Left lobe of liver (tissue), 2 donors: ENCODE measurements at regions not wholly inside any gene's neighbourhood (a gene's known extent, or its start where the extent isn't known, plus 50 kb on each side); places are given as distances from the start of the nearest gene placed in this dataset.
"Not testable (repeated sequence)": the region's sequence is repeated elsewhere in the genome, so short reads cannot be mapped to it uniquely, and the experiment has no call there.

Experiments used
- ATAC-seq: fragments of 200-7000 bp; cut with Tn5 transposase; one replicate; pipeline ENCODE4 v1.9.1; 2020; ENCODE audit warnings: mild to moderate bottlenecking, moderate library complexity
- DNase-seq: peaks from one replicate; pipeline ENCODE4 v3.0.0-alpha.2; 2020; ENCODE audit warnings: low spot score
- donor health status: DM: no; HTN: no; CAD: no; lungs with moderate emphysema.
- donor health status: DM: no; HTN: yes; CAD: no.

DNA sequence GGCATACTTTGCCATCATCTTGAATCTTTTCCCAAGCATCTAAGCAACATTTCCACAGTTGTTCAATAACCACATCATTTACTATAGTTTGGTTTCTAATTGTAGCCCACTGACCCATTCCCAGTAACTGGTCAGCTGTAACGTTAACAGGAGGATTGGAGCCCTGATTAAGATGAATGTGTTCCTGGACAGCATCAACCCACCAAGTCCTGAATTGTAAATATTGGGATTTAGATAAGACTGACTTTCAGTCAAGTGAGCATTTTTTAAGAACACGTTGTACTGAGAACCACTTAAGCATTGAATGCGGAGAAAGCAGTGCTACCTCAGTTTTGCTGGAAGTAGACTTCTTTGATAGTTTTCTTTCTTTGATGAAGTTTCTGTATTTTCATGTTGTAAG lies 53.3 kb upstream of the ARL4D start:
- DNase-seq, ATAC-seq: not testable (repeated sequence)

GRCh38 chr17:43344685-43345084 lies 54.1 kb upstream of the ARL4D start:
- no peak for DNase-seq
- ATAC-seq = no peak

DNA sequence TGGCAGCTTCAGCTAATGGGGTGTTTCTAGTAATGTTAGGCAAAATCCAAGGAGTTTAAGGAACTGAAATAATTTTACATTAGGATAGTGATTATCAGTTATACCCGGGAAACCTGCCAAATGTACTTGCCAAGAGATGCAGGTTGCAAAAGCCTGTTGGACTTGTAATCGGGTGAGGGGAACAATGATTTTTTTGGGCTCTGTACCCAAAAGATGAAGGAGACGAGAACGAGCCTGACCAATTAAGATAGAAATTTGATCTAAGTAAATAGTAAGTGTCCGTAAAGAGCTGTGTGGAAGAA lies 56.3 kb upstream of the ARL4D start:
- no peak for ATAC-seq
- no peak for DNase-seq

DNA sequence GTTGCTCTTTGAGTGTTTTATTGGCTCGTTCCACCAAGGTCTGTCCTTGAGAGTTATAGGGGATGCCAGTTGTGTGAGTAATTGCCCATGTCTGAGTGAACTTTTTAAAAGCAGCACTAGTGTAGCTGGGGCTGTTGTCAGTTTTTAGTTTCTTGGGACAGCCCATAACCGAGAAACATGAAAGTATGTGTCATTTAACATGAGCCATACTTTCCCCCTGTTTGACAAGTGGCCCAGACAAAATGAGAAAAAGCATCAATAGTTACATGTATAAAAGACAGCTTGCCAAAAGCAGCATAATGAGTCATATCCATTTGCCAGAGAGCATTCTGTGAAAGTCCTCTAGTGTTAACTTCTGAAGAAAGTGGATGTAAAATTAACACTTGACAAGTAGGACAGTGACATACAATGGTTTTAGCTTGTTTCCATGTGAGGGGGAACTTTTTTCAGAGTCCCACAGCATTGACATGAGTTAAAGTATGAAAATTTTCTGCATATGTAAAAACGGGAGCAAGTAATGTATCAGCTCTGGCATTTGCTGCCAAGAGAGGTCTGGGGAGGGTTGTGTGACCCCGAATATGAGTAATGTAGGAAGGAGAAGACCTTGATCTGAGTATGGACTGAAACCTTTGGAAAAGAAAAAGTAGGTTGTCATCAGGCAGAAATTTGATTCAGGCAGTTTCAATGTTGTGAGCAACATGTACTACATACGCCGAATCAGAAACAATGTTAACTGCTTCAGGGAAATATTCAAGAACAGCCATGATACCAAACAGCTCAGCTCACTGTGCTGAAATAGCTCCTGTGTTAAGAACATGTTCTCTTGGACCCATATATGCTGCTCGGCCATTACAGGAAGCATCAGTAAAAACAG lies 56.8 kb upstream of the ARL4D start:
- ATAC-seq (no peak), DNase-seq (no peak)

- peak; percentile 75 for DNase-seq
- ATAC-seq = peak; percentile 57
These were observed 59.8 kb upstream of the ARL4D start for GRCh38 chr17:43338886-43339516.

DNA sequence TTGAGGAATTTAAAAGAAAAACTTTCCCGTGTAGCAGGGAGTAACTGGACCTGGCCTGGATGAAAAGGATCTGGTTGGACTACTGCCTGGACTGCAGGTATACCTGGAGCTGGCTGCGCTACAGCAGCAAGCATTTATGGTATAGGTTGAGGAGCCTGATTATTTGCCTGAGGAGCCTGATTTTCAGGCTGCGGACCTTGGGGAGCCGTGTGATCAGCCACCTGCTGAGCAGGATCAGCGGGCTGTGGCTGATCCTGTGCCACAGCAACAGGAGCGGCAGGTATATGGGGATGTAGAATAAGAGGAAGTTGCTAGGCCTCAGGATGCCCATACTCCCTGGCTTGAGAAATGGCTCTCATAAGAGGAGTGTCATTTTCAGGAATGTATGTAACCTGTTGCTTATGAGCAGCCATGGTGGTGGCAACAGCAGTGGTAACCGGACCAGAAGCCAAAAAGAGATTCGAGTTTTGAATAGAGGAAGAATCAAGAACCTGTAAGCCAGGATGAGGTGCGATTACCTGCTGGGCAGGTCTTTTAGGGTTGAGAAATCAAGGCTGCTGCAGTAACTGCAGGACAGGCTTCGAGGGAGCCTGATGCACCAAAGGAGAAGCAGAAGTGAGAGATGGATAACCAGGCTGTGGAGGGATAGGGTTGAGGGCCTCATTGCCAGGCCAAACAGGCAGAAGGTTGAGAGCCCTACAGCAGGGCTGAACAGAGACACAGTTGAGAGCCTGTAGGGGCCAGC lies 60.9 kb upstream of the ARL4D start:
- DNase-seq = no peak
- ATAC-seq = no peak

DNA sequence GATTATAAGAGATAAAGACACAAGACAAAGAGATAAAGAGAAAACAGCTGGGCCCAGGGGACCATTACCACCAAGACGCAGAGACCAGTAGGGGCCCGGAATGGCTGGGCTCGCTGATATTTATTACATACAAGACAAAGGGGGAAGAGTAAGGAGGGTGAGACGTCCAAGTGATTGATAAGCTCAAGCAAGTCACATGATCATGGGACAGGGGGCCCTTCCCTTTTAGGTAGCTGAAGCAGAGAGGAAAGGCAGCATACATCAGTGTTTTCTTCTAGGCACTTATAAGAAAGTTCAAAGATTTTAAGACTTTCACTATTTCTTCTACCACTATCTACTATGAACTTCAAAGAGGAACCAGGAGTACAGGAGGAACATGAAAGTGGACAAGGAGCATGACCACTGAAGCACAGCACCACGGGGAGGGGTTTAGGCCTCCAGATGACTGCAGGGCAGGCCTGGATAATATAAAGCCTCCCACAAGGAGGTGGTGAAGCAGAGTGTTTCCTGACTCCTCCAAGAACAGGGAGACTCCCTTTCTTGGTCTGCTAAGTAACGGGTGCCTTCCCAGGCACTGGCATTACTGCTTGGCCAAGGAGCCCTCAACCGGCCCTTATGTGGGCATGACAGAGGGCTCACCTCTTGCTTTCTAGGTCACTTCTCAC lies 63.9 kb upstream of the ARL4D start:
- DNase-seq (no peak), ATAC-seq (no peak)

DNA sequence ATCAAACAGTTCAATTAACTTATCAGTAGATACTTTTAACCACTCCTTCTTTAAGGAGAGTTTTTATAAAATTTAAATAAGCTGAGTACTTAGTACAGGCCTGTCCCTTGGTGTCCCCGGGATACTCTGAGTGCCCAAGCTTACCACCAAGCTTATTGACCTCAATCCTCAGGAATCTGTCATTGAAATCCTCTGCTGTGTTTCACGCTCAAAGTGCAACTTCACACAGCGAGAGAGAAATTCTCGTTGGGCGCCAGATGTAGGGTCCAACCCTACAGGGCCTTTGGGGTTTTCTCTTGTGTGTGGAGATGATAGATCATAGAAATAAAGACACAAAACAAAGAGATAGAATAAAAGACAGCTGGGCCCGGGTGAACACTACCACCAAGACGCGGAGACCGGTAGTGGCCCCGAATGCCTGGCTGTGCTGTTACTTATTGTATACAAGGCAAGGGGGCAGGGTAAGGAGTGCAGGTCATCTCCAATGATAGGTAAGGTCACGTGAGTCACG lies 65.3 kb upstream of the ARL4D start:
- ATAC-seq = no peak
- DNase-seq = no peak

- ATAC-seq (no peak), DNase-seq (no peak)
These were observed 66.6 kb upstream of the ARL4D start for GRCh38 chr17:43332230-43332629.

GRCh38 chr17:43330876-43331639 lies 67.7 kb upstream of the ARL4D start:
- no peak for DNase-seq
- ATAC-seq = no peak

GRCh38 chr17:43329183-43329582 lies 69.6 kb upstream of the ARL4D start:
- ATAC-seq (no peak), DNase-seq (no peak)

DNA sequence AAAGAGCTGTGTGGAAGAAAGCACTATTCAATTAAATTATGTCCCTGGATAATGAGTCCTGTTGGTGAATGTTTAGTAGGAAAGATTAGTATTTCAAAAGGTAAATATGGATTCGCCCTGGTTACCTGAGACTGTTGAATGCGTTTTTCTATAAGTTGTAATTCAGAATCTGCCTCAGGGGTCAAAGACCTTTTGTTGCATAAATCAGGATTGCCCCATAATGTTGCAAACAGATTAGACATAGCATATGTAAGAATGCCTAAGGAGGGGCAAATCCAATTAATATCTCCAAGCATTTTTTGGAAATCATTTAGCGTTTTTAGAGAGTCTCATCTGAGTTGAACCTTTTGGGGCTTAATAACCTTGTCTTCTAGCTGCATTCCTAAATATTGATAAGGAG lies 70.1 kb upstream of the ARL4D start:
- no peak for DNase-seq
- no peak for ATAC-seq

DNA sequence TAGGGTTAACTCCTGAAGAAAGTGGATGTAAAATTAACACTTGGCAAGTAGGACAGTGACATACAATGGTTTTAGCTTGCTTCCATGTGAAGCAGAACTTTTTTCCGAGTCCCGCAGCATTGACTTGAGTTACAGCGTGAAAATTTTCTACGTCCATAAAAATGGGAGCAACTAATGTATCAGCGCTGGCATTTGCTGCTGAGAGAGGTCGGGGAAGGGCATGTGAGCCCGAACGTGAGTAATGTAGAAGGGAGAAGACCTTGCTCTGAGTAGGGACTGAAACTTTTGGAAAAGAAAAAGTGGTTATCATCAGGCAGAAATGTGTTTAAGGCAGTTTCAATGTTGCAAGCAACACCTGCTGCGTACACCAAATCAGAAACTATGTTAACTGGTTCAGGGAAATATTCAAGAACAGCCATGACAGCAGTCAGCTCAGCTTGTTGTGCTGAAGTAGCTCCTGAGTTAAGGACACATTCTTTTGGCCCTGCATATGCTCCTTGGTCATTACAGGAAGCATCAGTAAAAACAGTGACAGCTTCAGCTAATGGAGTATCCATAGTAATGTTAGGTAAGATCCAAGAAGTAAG lies 70.9 kb upstream of the ARL4D start:
- DNase-seq (no peak), ATAC-seq (no peak)

GRCh38 chr17:43327421-43327820 lies 71.4 kb upstream of the ARL4D start:
- no peak for DNase-seq

DNA sequence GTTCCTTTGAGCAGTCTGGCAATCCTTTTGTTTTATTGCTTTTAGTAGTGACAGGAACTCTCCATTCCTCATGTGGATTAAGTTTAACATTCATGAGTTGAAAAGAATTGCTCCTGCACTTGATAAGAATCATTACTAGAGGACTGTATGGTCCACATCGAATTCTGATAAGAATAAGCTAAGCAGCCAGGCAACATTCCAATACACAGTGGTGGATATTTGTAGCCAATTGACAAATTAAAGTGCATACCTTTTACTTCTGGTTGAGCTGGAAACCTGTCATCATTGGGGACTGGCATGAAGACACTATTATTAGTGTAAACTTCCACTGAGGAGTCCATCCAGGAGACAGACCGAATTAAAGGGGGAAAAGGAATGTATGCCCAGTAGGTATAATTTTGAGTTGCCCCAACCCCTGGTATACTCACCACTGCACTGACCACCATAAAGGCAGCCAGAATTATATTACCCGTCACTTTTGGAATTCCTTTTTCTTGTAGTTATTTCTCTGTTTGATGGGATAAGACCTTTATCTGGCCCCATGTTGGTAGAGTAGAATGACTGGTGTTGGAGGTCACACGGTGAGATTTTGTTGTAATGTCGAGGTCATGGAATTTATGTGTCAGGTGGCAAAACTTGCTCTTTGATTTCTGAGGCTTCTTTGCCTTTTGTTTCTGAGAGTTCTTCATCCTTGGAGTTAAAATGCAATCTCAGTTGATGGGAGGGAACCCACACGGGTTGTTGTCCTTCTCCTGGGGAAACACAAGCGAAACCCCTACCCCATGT lies 72.1 kb upstream of the ARL4D start:
- DNase-seq (no peak), ATAC-seq (no peak)

More at GRCh38 chr17:43327421-43327820, 71.4 kb upstream of the ARL4D start:
- no peak for ATAC-seq

DNA sequence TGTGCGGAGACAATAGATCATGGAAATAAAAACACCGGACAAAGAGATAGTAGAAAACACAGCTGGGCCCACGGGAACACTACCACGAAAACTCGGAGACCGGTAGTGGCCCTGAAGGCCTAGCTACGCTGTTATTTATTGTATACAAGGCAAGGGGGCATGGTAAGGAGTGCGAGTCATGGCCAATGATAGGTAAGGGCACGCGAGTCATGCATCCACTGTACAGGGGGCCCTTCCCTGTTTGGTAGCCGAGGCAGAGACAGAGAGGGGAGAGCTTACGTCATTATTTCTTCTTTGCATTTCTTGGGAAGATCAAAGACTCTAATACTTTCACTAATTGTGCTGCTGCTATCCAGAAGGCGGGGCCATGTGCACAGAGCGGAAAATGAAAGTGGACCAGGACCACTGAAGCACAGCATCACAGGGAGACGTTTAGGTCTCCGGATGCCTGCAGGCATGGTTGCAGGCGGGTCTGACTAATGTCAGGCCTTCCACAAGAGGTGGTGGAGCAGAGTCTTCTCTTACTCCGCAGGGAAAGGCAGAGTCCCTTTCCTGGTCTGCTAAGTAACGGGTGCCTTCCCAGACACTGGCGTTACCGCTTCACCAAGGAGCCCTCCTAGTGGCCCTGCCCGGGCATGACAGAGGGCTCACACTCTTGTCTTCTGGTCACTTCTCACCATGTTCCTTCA lies 74.4 kb upstream of the ARL4D start:
- DNase-seq (no peak), ATAC-seq (no peak)

DNA sequence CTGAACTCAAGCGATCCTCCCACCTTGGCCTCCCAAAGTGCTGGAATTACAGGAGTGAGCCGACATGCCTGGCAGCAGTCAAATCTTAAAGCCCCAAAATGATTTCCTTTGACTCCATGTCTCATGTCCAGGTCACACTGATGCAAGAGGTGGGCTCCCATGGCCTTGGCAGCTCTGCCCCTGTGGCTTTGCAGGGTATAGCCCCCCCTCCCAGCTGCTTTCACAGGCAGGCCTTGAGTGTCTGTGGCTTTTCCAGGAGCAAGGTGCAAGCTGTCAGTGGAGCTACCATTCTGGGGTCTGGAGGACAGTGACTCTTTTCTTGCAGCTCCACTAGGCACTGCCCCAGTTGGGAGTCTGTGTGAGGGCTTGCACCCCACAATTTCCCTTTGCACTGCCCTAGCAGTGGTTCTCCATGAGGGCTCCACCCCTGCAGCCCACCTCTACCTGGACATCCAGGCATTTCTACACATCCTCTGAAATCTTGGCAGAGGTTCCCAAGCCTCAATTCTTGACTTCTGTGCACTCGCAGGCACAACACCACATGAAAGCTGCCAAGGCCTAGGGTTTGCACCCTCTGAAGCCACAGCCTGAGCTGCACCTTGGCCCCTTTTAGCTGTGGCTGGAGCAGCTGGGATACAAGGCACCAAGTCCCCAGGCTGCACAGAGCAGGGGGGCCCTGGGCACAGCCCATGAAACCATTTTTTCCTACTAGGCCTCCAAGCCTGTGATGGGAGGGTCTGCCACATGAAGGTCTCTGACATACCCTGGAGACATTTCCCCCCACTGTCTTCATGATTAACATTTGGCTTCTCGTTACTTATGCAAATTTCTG lies 79.3 kb upstream of the ARL4D start:
- DNase-seq (no peak), ATAC-seq (no peak)
